ENCODE measurements at regions not wholly inside any gene's neighbourhood (a gene's known extent, or its start where the extent isn't known, plus 50 kb on each side); places are given as distances from the start of the nearest gene placed in this dataset.

DNA sequence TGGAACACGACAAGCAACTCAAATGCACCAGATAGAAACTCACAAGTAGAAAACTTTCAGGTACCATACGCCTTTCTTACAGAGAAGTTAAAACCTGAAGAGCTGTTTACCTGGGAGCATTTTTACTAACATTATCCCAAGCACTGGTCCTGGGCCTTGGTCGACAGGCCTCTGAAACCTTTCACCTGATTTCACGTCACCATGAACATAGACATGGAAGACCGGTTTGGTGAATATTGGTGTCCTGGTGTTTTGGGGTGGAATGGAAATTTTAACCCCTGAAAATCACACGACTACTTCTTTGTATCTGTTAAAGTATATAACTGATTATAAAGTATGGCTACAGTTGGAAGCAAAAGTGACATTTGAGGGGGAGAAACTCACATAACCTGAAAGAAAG, 176.6 kb upstream of the ARGLU1 start:
- no peaks in the 10 kb centered on the region for H3K36me3 ChIP-seq
- WGBS, 2 donors, result 78 to 79% methylated on average over 6 of the region's 6 CpGs
- no peak overlapping the region for H3K27ac ChIP-seq
- no peak overlapping the region for H3K4me3 ChIP-seq
- intact Hi-C loops (cut with DNase I), result no loop called here
- H3K9me3 ChIP-seq, result no peaks in the 10 kb centered on the region
- H3K27me3 ChIP-seq, result no peaks in the 10 kb centered on the region
- TF ChIP-seq CTCF (IDR thresholded peaks at IDR 0.05) (no peak), POLR2A (IDR thresholded peaks at IDR 0.05) (no peak)
- H3K4me1 ChIP-seq, result no peaks in the 10 kb centered on the region
- DNase-seq, result no peak

DNA sequence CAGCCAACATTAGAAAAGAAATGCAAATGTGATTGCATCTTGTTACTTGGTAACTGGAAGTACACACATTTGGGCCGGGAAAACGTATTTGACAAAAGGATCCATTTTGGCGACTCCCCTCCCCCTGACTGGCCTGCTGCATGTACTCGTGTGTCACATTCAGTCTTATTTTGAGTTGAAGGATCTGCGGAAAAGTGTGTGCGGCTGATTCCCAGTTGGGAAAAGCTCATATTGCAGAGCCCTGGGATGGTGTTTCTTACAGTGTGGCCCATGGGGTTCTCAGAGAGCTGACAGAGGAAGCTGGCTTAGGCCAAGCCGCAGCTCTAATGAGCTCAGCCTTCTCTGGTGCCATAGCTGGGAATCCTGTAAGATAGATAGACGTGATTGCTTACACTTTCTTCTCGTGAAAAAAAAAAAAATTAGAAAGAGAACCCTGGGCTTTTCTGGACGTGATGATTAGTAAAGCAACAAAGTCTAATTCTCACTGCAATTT, 170.3 kb upstream of the ARGLU1 start:
- Histone ChIP-seq H3K36me3 (no peaks in the 10 kb centered on the region), H3K27me3 (no peaks in the 10 kb centered on the region), H3K4me1 (no peaks in the 10 kb centered on the region), H3K4me3 (no peak overlapping the region), H3K27ac (no peak overlapping the region), H3K9me3 (no peaks in the 10 kb centered on the region)
- WGBS, 2 donors, result 70 to 78% methylated on average over 10 of the region's 10 CpGs
- DNase-seq, result no peak
- TF ChIP-seq POLR2A (IDR thresholded peaks at IDR 0.05) (no peak), CTCF (IDR thresholded peaks at IDR 0.05) (no peak)
- intact Hi-C loops (cut with DNase I), result no loop called here

DNA sequence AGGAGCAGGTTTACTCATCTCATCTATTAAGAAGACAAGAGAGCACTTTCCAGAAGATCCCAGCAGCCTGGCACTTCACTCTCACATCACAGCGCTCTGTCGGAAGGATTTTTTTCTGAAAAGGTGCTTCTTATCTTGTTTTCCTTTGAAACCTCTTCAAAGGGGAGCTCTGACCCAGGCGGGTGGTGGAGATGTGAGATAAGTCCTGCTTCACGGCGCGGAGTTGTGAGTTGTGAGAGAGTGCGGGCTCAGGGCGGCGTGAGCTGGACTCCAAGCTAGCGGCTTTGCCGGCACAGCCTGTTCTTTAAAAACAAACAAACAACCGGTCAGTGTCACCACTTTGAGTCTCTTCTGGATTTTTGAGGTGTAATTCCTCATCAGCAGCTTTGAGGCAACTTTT, 169.0 kb upstream of the ARGLU1 start:
- Histone ChIP-seq H3K36me3 (no peaks in the 10 kb centered on the region), H3K9me3 (no peaks in the 10 kb centered on the region), H3K4me1 (no peaks in the 10 kb centered on the region), H3K27me3 (no peaks in the 10 kb centered on the region), H3K4me3 (no peak overlapping the region), H3K27ac (no peak overlapping the region)
- intact Hi-C loops (cut with DNase I), result no loop called here
- no peak for DNase-seq
- TF ChIP-seq POLR2A (IDR thresholded peaks at IDR 0.05) (no peak), CTCF (IDR thresholded peaks at IDR 0.05) (no peak)
- WGBS, 2 donors, result 76 to 86% methylated on average over 8 to 11 of the region's 12 CpGs

DNA sequence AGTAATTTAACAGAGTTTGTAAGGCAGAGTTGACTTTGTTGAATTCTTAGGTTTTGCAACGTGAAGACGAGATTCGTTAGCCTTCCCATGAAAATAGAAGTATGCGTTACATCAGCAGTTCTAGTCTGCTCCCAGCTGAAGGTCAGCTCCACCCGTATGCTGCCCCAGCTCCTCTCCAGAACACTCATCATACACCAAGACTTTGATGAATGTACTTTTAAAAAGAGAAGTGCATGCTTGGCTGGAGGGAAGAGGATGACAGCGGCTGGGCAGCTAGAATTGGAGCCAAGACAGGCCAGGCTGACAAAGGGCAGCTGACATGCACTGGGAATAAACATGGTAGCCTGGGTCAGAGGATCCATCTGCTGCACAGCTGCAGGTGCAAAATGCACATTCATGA, 166.3 kb upstream of the ARGLU1 start:
- no peak for DNase-seq
- H3K9me3 ChIP-seq, result no peaks in the 10 kb centered on the region
- H3K27ac ChIP-seq, result no peak overlapping the region
- H3K4me1 ChIP-seq, result no peaks in the 10 kb centered on the region
- no peak overlapping the region for H3K4me3 ChIP-seq
- no peaks in the 10 kb centered on the region for H3K27me3 ChIP-seq
- intact Hi-C loops (cut with DNase I), result no loop called here
- WGBS, 2 donors, result 51 to 56% methylated on average over 6 of the region's 6 CpGs
- H3K36me3 ChIP-seq, result no peaks in the 10 kb centered on the region
- TF ChIP-seq CTCF (IDR thresholded peaks at IDR 0.05) (no peak), POLR2A (IDR thresholded peaks at IDR 0.05) (no peak)

- Histone ChIP-seq H3K9me3 (peaks cover 0 to 4% (median 0%) of the 10 kb centered on the region in 3 donors), H3K27me3 (no peaks in the 10 kb centered on the region), H3K4me3 (no peak overlapping the region), H3K36me3 (no peaks in the 10 kb centered on the region), H3K4me1 (no peaks in the 10 kb centered on the region), H3K27ac (no peak overlapping the region)
- 77% methylated on average over 6 of the region's 6 CpGs for WGBS, 2 donors
- DNase-seq, result no peak
- intact Hi-C loops (cut with DNase I), result no loop called here
- TF ChIP-seq POLR2A (IDR thresholded peaks at IDR 0.05) (no peak), CTCF (IDR thresholded peaks at IDR 0.05) (no peak)
Measured at GRCh38 chr13:106723036-106723435, 155.1 kb upstream of the ARGLU1 start.
